Pancreas (tissue), 10 donors: ENCODE measurements at regions not wholly inside any gene's neighbourhood (a gene's known extent, or its start where the extent isn't known, plus 50 kb on each side); places are given as distances from the start of the nearest gene placed in this dataset.

Experiments
- ATAC-seq, 4 donors: fragments of 200-7000 bp; cut with Tn5 transposase; one replicate each; pipeline versions ENCODE4 v1.8.0 to v1.9.1; 2020; ENCODE audit warnings: mild to moderate bottlenecking in 4 of 4, moderate library complexity in 4 of 4
- DNase-seq, 6 donors: peaks; one replicate each; pipeline ENCODE4 v3.0.0-alpha.2; 2020
- FAIRE-seq: peaks from 2 replicates; lab custom pipeline; 2012; peaks lifted over from hg19 to GRCh38; lab: Jason Lieb, UNC
- H3K27ac ChIP-seq, 4 donors: fragments of 200-600 bp; sonication (generic); 1 replicate in 3 of 4; 2 replicates in 1 of 4; pipeline versions ENCODE4 v1.5.0 to v1.8.0; 2020
- H3K27me3 ChIP-seq, 4 donors: fragments of 200-600 bp; one replicate each; pipeline ENCODE4 v1.8.0; 2021
- H3K36me3 ChIP-seq, 3 donors: fragments of 200-600 bp; sonication (generic) in 1 of 3; one replicate each; pipeline versions ENCODE4 v1.5.0 to v1.8.0; 2020 to 2021
- H3K4me1 ChIP-seq, 3 donors: fragments of 200-600 bp; one replicate each; pipeline ENCODE4 v1.8.0; 2021
- H3K4me3 ChIP-seq, 4 donors: fragments of 200-600 bp; sonication (generic) in 2 of 4; one replicate each; pipeline versions ENCODE4 v1.5.0 to v1.8.0; 2020 to 2021
- H3K9me3 ChIP-seq, 4 donors: fragments of 200-600 bp; one replicate each; pipeline ENCODE4 v1.8.0; 2021
- WGBS, 2 donors: extraction: QIAGEN DNeasy Blood & Tissue Kit; methylation state at CpG; one replicate each; pipeline ENCODE4 v1.1.7; 2013; 5-methylcytosine and 5-hydroxymethylcytosine counted together
- intact Hi-C, 3 donors: fragments of 100-400 bp; cut with DNase I; formaldehyde crosslinking; loops; one replicate each; pipeline versions ENCODE4 v1.11.1 to v1.14.2; 2022
- TF ChIP-seq, protein P1 (sequence below), 4 donors: fragments of 200-600 bp; sonication (generic) in 3 of 4; IDR thresholded peaks; one replicate each; pipeline versions ENCODE4 v1.5.0 to v1.8.0; 2021; ENCODE audit warnings: antibody characterized with exemption in 4 of 4
- donor health status: healthy with polysubstance abuse.
- donor health status: DM: no; HTN: no; CAD: no; lungs with moderate emphysema.
- donor health status: DM: no; HTN: no; CAD: no.
- donor health status: control.
- donor health status: control.
- donor health status: Bipolar disorder and iron deficiency.
- donor health status: DM: yes; HTN: yes; CAD: no.
- donor health status: DM: no; HTN: no; CAD: no.
- donor health status: DM: no; HTN: no; CAD: no.
- donor health status: DM: yes; HTN: yes; CAD: no.

DNA sequence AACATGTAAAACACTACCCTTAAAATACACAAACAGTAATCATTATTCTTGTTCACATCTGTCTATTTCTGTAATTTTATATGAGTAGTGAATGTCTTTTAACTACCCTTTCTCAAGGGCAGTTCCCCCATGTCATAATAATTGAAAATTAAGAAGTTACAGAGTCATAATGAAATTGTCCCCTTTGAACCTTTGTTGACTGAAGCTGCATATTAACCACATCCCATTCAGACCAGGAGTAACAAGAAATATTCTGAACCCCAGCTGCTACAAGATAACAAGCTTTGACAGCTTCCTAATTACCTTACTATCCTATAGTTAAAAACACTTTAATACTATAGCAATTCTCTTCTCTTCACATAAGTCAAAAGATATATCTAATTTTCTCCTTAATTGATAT is 635.9 kb upstream of the SUCLG2 start:
- no peaks in the 10 kb centered on the region for H3K4me1 ChIP-seq
- no peaks in the 10 kb centered on the region for H3K36me3 ChIP-seq
- H3K27me3 ChIP-seq: no peaks in the 10 kb centered on the region
- DNase-seq: no peak
- TF ChIP-seq, protein P1, sequence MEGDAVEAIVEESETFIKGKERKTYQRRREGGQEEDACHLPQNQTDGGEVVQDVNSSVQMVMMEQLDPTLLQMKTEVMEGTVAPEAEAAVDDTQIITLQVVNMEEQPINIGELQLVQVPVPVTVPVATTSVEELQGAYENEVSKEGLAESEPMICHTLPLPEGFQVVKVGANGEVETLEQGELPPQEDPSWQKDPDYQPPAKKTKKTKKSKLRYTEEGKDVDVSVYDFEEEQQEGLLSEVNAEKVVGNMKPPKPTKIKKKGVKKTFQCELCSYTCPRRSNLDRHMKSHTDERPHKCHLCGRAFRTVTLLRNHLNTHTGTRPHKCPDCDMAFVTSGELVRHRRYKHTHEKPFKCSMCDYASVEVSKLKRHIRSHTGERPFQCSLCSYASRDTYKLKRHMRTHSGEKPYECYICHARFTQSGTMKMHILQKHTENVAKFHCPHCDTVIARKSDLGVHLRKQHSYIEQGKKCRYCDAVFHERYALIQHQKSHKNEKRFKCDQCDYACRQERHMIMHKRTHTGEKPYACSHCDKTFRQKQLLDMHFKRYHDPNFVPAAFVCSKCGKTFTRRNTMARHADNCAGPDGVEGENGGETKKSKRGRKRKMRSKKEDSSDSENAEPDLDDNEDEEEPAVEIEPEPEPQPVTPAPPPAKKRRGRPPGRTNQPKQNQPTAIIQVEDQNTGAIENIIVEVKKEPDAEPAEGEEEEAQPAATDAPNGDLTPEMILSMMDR (IDR thresholded peaks at IDR 0.05): no peak
- FAIRE-seq: no peak
- no peak for ATAC-seq
- H3K4me3 ChIP-seq: no peak overlapping the region
- no peak overlapping the region for H3K27ac ChIP-seq
- H3K9me3 ChIP-seq: no peaks in the 10 kb centered on the region
- intact Hi-C loops: no loop called here

DNA sequence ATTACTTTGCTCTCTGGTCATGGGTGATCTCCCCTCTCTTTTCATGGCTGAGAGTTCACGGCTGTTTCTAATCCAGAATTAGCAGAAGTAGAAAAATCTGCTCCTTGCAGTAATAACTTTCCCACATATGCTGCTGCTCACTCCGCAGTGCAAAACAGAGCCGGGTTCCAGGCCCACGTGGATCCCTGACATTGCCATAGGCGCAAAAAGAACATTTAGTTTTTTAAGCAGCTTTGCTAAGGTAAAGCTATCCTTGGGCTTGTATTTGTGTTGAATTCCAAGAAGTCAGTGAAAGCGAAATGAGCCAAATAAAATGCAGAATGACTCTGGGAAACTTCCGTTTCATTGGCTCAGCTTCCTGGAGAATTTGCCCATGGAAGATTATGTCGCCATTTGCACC is 633.7 kb upstream of the SUCLG2 start:
- H3K36me3 ChIP-seq: no peaks in the 10 kb centered on the region
- H3K27me3 ChIP-seq: no peaks in the 10 kb centered on the region
- no peak for FAIRE-seq
- no peak overlapping the region for H3K27ac ChIP-seq
- WGBS, 2 donors: 72 to 74% methylated on average over 8 of the region's 8 CpGs
- intact Hi-C loops: no loop called here
- no peak overlapping the region for H3K4me3 ChIP-seq
- no peak for ATAC-seq
- H3K9me3 ChIP-seq: no peaks in the 10 kb centered on the region
- TF ChIP-seq, protein P1 (IDR thresholded peaks at IDR 0.05): no peak
- DNase-seq: no peak
- no peaks in the 10 kb centered on the region for H3K4me1 ChIP-seq

DNA sequence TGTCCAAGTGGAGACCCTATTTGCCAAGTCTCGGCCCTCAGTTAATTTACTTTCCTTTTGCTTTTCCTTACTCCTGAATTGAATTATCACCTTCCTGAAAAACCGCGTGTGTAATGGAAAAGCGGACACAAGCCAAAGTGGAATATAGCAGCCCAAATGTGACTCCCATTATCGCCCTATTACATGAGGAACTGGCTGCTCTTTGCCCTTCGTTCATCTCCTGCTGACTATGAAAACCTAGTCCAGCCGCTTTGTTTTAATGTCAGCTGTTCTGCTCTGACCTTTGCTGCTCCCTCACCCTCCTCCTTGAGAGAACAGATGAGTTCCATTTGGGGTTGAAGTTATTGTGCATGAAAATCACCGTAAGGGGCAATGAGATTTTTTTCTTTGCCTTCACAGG is 632.7 kb upstream of the SUCLG2 start:
- Histone ChIP-seq H3K27ac (no peak overlapping the region), H3K36me3 (no peaks in the 10 kb centered on the region), H3K4me1 (no peaks in the 10 kb centered on the region), H3K27me3 (no peaks in the 10 kb centered on the region), H3K4me3 (no peak overlapping the region), H3K9me3 (no peaks in the 10 kb centered on the region)
- TF ChIP-seq, protein P1 (IDR thresholded peaks at IDR 0.05): no peak
- ATAC-seq: no peak
- FAIRE-seq: no peak
- WGBS, 2 donors: 67 to 74% methylated on average over 8 of the region's 8 CpGs
- DNase-seq: no peak
- intact Hi-C loops: no loop called here

DNA sequence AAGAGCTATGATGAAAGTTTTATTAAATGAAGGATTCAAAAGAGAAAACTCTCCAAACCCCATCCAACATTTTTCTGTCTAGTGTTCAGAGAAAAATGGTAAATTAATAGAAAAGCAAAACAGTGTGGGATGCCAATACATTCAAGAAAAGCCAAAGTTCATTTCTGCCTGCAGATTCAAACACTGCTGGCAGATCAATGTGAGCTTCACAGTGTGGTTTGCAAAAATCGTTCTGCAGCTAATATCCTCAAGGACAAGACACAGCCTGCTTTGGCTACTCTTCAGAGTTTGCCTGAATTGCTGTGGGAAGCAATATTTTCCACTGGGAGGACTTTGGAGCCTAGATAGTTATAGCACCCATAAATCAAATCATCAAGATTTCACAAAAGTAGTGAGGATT is 619.9 kb upstream of the SUCLG2 start:
- Histone ChIP-seq H3K27me3 (no peaks in the 10 kb centered on the region), H3K36me3 (no peaks in the 10 kb centered on the region), H3K9me3 (no peaks in the 10 kb centered on the region), H3K4me3 (no peak overlapping the region), H3K27ac (no peak overlapping the region), H3K4me1 (no peaks in the 10 kb centered on the region)
- intact Hi-C loops: no loop called here
- no peak for DNase-seq
- FAIRE-seq: no peak
- WGBS, 2 donors: 6 to 17% methylated on average over 1 of the region's 1 CpG
- TF ChIP-seq, protein P1 (IDR thresholded peaks at IDR 0.05): no peak
- no peak for ATAC-seq

DNA sequence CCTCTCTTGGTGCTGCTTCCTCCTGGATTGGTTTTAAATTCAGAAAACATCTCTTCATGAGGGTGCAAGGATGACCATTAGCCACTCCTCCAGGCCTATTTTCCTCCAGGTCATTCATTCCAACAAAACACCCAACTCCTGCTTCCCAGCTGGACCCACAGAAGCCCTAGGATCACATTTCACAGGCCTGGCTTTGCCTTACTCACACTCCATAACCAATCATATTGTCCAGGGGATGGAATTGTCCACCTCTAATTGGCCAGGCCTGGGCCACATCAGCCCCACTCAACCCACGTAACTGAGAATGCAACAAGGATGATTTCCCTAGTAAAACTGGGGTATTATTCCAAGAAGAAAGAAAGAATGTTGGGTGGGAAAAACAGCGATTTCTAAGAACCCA is 616.7 kb upstream of the SUCLG2 start:
- ATAC-seq (no peak), FAIRE-seq (no peak), DNase-seq (no peak)
- Histone ChIP-seq H3K27me3 (no peaks in the 10 kb centered on the region), H3K4me3 (no peak overlapping the region), H3K36me3 (no peaks in the 10 kb centered on the region), H3K4me1 (no peaks in the 10 kb centered on the region), H3K9me3 (no peaks in the 10 kb centered on the region), H3K27ac (no peak overlapping the region)
- TF ChIP-seq, protein P1 (IDR thresholded peaks at IDR 0.05): no peak
- 67 to 81% methylated on average over 2 of the region's 2 CpGs for WGBS, 2 donors
- intact Hi-C loops: no loop called here
